ENCODE measurements at regions not wholly inside any gene's neighbourhood (a gene's known extent, or its start where the extent isn't known, plus 50 kb on each side); places are given as distances from the start of the nearest gene placed in this dataset.
"Not testable (repeated sequence)": the region's sequence is repeated elsewhere in the genome, so short reads cannot be mapped to it uniquely, and the experiment has no call there.

- DNase-seq: not testable (repeated sequence)
Observed at GRCh38 chr4:147168200-147168599, 222.5 kb upstream of the TTC29 start.

DNA sequence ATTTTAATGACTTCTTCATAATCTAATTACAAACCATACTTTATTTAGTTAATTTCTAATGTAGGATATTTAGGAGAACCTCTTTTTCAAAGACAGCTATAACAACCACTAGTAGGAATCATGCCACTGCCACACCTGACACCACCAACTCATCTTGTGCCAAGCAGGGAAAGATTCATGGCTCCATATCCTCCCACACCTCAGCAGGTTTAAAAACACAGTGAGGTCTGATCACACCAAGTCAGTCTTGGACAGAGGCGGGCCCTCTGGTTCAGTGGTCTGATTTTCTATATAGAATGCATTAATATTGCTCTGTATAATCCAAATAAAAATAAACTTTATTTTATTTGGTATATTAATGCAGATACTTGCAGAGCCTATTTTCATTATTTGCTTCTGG is 227.7 kb upstream of the TTC29 start:
- DNase-seq: no peak

DNA sequence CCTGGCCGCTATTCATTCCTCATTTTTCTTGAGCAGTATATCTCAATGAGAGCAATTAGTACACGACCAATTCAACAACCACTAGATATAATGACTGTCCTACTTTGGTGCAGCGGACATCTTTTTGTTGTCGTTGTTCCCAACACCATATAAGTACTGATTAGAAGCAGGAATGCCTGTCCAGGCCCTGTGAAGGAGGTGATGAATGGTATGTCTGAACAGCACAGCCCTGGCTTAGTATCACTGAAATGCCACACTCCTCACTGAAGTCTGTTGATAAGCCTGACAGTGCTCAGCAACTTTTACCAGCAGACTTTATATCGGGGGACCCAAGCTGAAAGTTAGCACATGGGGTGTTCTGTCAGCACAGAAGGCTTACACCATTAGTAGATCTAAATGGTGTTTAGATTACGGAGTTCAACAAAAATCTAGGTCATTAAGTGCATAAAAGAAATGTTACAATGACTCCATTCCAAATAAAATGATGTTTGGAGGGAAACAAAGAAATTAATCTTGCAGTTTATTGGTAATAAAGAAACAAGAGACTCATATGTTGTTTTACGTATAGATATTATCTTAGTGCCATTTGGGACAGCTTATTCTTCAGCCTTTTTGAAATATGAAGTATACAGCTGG is 228.3 kb upstream of the TTC29 start:
- no peak for DNase-seq

DNA sequence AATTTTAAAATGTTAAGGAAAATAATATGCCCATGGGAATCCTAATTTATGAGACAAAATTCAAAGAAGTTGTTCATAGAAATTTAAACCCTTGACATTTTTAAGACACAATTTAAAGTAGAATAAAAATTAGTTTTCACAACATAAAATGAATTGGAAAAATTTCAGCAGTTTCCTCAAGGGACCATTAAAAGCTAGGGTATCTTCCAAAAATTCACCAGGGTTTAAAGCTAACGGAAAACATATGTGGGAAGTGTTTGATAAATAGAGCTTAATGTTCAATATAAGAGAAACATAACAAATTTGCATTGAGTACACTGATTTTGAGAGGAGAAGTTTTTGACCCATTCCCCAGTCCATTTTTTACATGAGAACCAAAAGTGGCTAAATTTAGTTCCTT is 228.9 kb upstream of the TTC29 start:
- DNase-seq: no peak

GRCh38 chr4:147175460-147176025 is 229.9 kb upstream of the TTC29 start:
- DNase-seq: no peak

DNA sequence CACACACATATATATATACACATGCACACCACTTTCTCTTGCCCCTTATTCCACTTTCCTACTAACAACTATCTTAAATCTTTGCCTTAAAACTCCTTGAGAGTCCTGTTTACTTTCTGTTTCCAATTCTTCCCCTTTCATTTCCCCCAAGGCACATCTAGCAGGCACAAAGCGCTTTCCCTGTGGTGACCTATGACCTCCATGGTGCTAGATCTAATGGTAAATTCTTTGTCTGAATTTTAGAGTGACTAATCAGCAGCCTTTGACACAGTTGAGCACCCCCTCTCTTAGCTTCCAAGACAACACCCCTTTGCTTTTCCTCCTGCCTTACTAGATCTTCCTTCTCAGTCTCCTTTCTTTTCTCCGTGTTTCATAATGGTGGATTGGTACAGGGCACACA is 236.4 kb upstream of the TTC29 start:
- DNase-seq: no peak

GRCh38 chr4:147192679-147193078 is 247.0 kb upstream of the TTC29 start:
- no peak for DNase-seq

DNA sequence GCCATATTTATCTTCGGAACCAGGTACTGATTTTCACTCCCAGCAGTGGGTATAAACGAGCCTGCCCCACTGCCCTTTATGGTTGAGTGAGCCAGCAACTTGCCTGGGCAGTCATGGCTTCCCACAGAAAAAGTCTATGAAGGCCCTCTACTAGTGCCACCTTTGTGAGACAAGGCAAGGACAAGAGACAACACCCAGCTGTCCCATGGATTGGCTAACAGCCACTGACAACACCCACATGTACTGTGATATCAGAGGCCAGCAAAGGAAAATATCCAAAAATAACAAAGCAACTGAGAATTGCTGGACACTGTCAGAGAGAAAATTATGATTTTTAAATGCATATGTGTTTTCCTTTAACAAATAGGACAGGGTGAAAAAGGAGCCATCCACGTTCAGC is 248.4 kb upstream of the TTC29 start:
- no peak for DNase-seq

GRCh38 chr4:147194604-147195003 is 248.9 kb upstream of the TTC29 start:
- no peak for DNase-seq

- DNase-seq: no peak
Observed at GRCh38 chr4:147195386-147195785, 249.7 kb upstream of the TTC29 start.

- DNase-seq: no peak
Observed at GRCh38 chr4:147198411-147199051, 252.9 kb upstream of the TTC29 start.

DNA sequence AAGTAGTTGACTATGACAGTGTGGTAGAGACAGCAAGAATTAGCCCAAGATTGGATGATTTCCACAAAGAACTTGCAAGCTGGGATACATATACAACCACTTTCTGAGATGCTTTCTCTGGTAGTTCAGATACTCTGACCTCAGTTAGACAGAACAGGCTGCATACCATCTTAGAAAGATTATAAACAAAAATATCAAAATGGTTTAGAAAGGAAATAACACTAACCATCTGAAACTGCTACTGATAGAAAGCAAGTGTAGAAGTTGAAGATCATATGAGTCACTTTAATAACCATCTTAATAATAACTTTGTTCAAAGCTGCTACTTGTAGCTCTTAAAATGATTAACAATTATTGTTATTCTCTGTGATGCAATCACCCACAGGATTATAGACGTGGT is 255.4 kb upstream of the TTC29 start:
- no peak for DNase-seq

GRCh38 chr4:147206807-147207206 is 261.1 kb upstream of the TTC29 start:
- no peak for DNase-seq

- DNase-seq: no peak
Observed at GRCh38 chr4:147207911-147208310, 262.2 kb upstream of the TTC29 start.

- DNase-seq: no peak
Observed at GRCh38 chr4:147217655-147218054, 263.2 kb upstream of the EDNRA start.

GRCh38 chr4:147219145-147219544 is 261.8 kb upstream of the EDNRA start:
- DNase-seq: no peak

DNA sequence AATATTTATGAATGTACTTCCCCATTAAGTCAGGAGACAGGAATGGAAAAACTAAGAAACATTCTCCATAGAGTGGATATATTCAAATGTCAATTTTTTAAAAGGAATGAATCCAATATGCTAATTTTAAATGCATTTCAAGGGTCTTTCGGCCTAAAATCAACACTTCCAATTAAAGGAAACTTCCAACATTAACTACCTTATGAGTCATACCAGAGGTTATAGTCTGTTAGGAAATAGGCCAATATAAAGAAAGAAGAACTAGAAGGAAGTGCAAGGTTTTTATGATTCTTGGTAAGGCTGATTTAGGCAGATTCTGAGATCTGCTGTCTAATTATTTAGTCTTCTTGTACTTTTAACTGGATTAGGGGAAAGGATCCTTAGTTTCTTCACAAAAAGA is 260.1 kb upstream of the EDNRA start:
- DNase-seq: no peak

DNA sequence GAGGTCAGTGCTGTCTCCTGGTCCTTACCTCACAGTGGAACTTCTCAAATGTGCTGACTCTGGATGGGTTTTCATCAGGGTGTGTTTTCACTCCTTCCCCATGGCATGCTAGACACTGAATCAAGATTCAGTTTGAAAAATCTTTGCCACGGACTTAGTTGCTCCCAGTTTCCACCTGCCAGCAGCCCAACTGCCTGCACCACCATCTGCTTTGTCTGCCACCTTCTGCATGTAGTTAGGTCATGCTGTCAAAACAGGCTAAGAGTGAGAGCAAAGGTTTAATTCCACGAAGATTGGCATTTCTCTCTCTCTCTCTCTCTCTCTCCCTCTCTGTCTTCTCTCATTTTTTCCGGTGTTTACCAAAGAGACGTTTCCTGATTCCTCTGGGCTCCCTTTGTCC is 258.0 kb upstream of the EDNRA start:
- DNase-seq: no peak

DNA sequence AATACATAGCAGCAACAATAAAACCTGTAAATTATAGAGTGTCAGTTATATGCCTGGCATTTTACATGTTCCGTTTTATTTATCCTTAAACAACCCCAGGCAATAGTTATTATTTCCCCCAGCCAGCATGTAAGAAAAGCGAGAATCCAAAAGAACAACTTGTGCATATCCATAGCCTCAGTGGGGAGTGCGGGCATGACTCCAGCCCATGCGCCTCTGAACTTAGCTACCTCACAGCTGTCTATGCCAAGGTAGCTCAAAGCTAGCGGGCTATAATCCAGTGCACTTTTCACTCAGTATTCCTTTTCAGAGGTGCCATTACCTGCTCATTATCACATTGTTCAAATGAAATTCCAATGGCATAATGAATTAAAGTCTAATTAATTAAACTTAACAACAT is 257.3 kb upstream of the EDNRA start:
- no peak for DNase-seq

DNA sequence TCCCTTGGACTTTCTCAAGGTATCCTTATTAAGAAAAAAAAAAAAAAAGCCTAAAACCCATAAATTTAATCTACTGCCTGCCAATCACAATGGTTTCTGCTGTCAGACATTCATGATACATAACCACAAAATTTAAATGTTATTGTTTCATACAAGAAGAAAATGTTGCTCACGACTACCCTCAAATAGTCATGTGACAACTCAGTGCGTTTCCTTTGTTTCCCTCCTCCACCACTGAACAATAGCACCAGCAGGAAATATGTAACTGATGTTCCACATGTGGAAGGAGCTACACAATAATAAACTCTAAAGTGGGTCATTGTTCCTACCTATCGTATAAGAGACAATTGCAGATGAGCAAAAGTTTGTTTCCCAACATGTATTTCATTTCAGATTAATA is 244.1 kb upstream of the EDNRA start:
- no peak for DNase-seq

DNA sequence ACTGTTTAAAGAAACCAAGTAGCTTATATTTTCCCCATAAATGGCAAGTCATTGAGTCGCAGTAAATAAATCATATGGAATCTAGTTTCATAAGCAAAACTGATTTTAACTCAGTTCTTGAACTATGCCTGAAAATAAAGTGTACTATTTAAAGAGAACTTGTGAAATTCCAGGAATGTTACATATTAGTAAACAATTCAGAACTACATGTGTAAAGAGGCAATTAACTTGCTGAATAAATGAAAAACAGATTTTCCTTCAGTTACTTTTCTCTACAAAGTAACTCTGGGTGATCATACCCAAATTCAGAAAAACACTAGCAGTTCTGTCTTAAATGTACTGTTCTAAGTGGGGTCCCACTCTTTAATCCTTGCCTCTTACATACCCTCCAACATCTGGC is 236.1 kb upstream of the EDNRA start:
- DNase-seq: no peak

- no peak for DNase-seq
Observed at GRCh38 chr4:147246096-147246495, 234.8 kb upstream of the EDNRA start.

- not testable (repeated sequence) for DNase-seq
Observed at GRCh38 chr4:147246528-147246927, 234.4 kb upstream of the EDNRA start.

DNA sequence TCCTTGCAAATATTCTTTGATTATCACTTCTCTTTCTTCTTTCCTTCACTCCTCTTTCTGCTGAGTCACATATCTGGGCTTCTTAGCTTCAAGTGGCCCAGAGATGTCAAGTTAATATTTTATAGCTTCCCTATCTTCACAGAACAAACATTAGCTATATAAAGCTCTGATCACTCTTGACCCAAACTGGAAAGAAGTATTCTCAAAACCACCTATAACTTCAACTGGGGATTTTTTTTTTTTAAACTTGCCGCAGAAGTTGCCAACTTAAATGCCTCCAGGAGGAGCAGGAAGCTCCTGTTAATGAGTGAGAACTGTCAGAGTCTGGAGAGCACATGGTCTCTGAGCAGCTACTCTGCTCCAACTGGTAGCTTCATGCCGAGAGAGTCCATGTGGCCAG is 233.3 kb upstream of the EDNRA start:
- no peak for DNase-seq

GRCh38 chr4:147250062-147250461 is 230.8 kb upstream of the EDNRA start:
- no peak for DNase-seq
